IMR-90 (cell line): ENCODE measurements at regions not wholly inside any gene's neighbourhood (a gene's known extent, or its start where the extent isn't known, plus 50 kb on each side); places are given as distances from the start of the nearest gene placed in this dataset.

Experiments
- CEBPB ChIP-seq: IDR thresholded peaks from 2 replicates; pipeline ENCODE4 v1.6.1; 2012; ENCODE audit warnings: low read depth, low read length, improper control_type of control experiment
- CHD1 ChIP-seq: IDR thresholded peaks from 2 replicates; pipeline ENCODE4 v1.6.1; 2012; ENCODE audit warnings: low read depth, low read length, improper control_type of control experiment
- FOS ChIP-seq: fragments of 150-350 bp; IDR thresholded peaks from 2 replicates; pipeline ENCODE4 v1.6.1; 2016; ENCODE audit warnings: low read depth, low read length
- MAFK ChIP-seq: IDR thresholded peaks from 2 replicates; pipeline ENCODE4 v1.6.1; 2012; ENCODE audit warnings: low read depth, low read length, improper control_type of control experiment
- MXI1 ChIP-seq: IDR thresholded peaks from 2 replicates; pipeline ENCODE4 v1.6.1; 2012; ENCODE audit warnings: low read depth, mild to moderate bottlenecking, low read length, moderate library complexity, borderline replicate concordance
- NFE2L2 ChIP-seq: fragments of 150-350 bp; IDR thresholded peaks from 2 replicates; pipeline ENCODE4 v1.6.1; 2016; ENCODE audit warnings: low read depth, mild to moderate bottlenecking, low read length
- POLR2A ChIP-seq: IDR thresholded peaks from 2 replicates; pipeline ENCODE4 v1.6.1; 2012; ENCODE audit warnings: mild to moderate bottlenecking, low read depth, low read length
- RAD21 ChIP-seq: IDR thresholded peaks from 2 replicates; pipeline ENCODE4 v1.6.1; 2012; ENCODE audit warnings: low read length, improper control_type of control experiment
- RFX5 ChIP-seq: IDR thresholded peaks from 2 replicates; pipeline ENCODE4 v1.8.0; 2012; ENCODE audit warnings: low read depth, mild to moderate bottlenecking, low read length, moderate library complexity
- SMC3 ChIP-seq: fragments of 150-350 bp; IDR thresholded peaks from 2 replicates; pipeline ENCODE4 v1.6.1; 2016; ENCODE audit warnings: low read depth, mild to moderate bottlenecking, antibody characterized with exemption, low read length, moderate library complexity
- TF ChIP-seq, protein P1 (sequence below): conservative IDR thresholded peaks from 2 replicates; pipeline ENCODE4 v1.5.1; 2012; ENCODE audit warnings: mild to moderate bottlenecking, low read depth, low read length, improper control_type of control experiment
- TF ChIP-seq, protein P2 (sequence below): fragments of 150-350 bp; IDR thresholded peaks from 2 replicates; pipeline ENCODE4 v1.6.1; 2017; ENCODE audit warnings: mild to moderate bottlenecking, antibody characterized with exemption, low read length, low read depth

DNA sequence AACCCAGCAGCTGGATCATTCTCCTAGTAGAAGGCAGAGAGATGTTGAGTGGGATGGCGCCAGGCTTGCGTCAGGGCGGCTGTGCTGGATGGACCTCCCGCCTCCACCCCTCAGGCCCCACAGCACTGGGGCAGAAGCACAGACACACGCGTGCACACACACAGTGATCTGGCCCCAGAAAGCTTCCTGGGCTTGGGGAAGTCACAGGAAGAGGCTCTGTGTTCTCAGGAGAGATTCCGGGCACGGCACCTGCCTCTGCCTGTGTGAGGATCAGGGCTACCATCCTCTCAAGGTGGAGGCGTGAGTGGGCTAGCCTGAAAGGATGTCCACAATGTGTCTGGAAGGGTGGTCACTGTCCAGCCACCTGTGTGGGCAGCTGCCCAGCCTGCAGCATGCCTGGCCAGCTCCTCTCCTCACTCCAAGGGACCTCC lies 229.8 kb upstream of the HS6ST1 start:
- no peak for TF ChIP-seq RAD21
- TF ChIP-seq, protein P1, sequence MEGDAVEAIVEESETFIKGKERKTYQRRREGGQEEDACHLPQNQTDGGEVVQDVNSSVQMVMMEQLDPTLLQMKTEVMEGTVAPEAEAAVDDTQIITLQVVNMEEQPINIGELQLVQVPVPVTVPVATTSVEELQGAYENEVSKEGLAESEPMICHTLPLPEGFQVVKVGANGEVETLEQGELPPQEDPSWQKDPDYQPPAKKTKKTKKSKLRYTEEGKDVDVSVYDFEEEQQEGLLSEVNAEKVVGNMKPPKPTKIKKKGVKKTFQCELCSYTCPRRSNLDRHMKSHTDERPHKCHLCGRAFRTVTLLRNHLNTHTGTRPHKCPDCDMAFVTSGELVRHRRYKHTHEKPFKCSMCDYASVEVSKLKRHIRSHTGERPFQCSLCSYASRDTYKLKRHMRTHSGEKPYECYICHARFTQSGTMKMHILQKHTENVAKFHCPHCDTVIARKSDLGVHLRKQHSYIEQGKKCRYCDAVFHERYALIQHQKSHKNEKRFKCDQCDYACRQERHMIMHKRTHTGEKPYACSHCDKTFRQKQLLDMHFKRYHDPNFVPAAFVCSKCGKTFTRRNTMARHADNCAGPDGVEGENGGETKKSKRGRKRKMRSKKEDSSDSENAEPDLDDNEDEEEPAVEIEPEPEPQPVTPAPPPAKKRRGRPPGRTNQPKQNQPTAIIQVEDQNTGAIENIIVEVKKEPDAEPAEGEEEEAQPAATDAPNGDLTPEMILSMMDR = no peak
- TF ChIP-seq FOS = no peak
- TF ChIP-seq, protein P2, sequence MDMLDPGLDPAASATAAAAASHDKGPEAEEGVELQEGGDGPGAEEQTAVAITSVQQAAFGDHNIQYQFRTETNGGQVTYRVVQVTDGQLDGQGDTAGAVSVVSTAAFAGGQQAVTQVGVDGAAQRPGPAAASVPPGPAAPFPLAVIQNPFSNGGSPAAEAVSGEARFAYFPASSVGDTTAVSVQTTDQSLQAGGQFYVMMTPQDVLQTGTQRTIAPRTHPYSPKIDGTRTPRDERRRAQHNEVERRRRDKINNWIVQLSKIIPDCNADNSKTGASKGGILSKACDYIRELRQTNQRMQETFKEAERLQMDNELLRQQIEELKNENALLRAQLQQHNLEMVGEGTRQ = no peak
- TF ChIP-seq MXI1 = no peak
- no peak for TF ChIP-seq RFX5
- no peak for TF ChIP-seq POLR2A
- no peak for TF ChIP-seq MAFK
- no peak for TF ChIP-seq SMC3
- TF ChIP-seq CEBPB = no peak
- no peak for TF ChIP-seq NFE2L2
- no peak for TF ChIP-seq CHD1
